CD4-positive, alpha-beta T cell (primary cell): ENCODE measurements at regions not wholly inside any gene's neighbourhood (a gene's known extent, or its start where the extent isn't known, plus 50 kb on each side); places are given as distances from the start of the nearest gene placed in this dataset.

Experiments used
- ATAC-seq: fragments of 200-7000 bp; cut with Tn5 transposase; one replicate; pipeline ENCODE4 v1.10.0; 2022; ENCODE audit warnings: mild to moderate bottlenecking; ENCODE audit not compliant: poor library complexity
- CTCF ChIA-PET: fragments of 350-600 bp; sonication (Branson Sonifier 250); formaldehyde crosslinking; loops from one replicate; lab custom pipeline; 2021; ENCODE audit warnings: antibody characterized with exemption, inconsistent platforms; lab: Charles Lee
- POLR2A ChIA-PET: fragments of 350-600 bp; sonication (Branson Sonifier 250); formaldehyde crosslinking; loops from one replicate; lab custom pipeline; 2021; ENCODE audit warnings: antibody characterized with exemption, inconsistent platforms; lab: Charles Lee
- DNase-seq, 14 experiments: peaks; one replicate each; pipeline ENCODE4 v3.0.0-alpha.2; 2013 to 2020; ENCODE audit warnings: mixed read lengths in 2 of 14
- H3K27ac ChIP-seq, 2 donors: one replicate each; pipeline versions ENCODE4 v1.5.1 to v1.7.0; 2013; ENCODE audit warnings: low read length in 2 of 2, low read depth in 1 of 2, mild to moderate bottlenecking in 1 of 2
- H3K27me3 ChIP-seq, 2 experiments: 1 replicate in 1 of 2; 2 replicates in 1 of 2; pipeline versions ENCODE4 v1.6.1 to v1.7.0; 2013; ENCODE audit warnings: low read length in 2 of 2, control low read depth in 1 of 2, mild to moderate bottlenecking in 1 of 2, moderate library complexity in 1 of 2; ENCODE audit not compliant: insufficient read depth in 2 of 2, control insufficient read depth in 1 of 2
- H3K36me3 ChIP-seq: one replicate; pipeline ENCODE4 v1.6.1; 2013; ENCODE audit warnings: low read length, control low read depth; ENCODE audit not compliant: insufficient read depth
- H3K4me1 ChIP-seq: one replicate; pipeline ENCODE4 v1.6.1; 2013; ENCODE audit warnings: low read length, control low read depth; ENCODE audit not compliant: insufficient read depth
- H3K4me3 ChIP-seq: one replicate; pipeline ENCODE4 v1.5.1; 2013; ENCODE audit warnings: mild to moderate bottlenecking, low read length, moderate library complexity
- H3K9me3 ChIP-seq, 2 experiments: 1 replicate in 1 of 2; 2 replicates in 1 of 2; pipeline versions ENCODE4 v1.6.1 to v1.7.0; 2013; ENCODE audit warnings: low read length in 2 of 2, mild to moderate bottlenecking in 2 of 2, control low read depth in 1 of 2, moderate library complexity in 1 of 2; ENCODE audit not compliant: control insufficient read depth in 1 of 2, insufficient read depth in 1 of 2
- H3K27ac Mint-ChIP-seq: one replicate; pipeline ENCODE4 v1.8.0; 2020; ENCODE audit warnings: mixed read lengths
- H3K27me3 Mint-ChIP-seq: one replicate; pipeline ENCODE4 v1.8.0; 2021; ENCODE audit warnings: mixed read lengths
- H3K36me3 Mint-ChIP-seq: one replicate; pipeline ENCODE4 v1.8.0; 2021; ENCODE audit warnings: low read depth, mixed read lengths
- H3K4me1 Mint-ChIP-seq: one replicate; pipeline ENCODE4 v1.8.0; 2021; ENCODE audit warnings: low read depth, mixed read lengths
- H3K4me3 Mint-ChIP-seq: one replicate; pipeline ENCODE4 v1.8.0; 2020; ENCODE audit warnings: mild to moderate bottlenecking, mixed read lengths
- H3K9me3 Mint-ChIP-seq: one replicate; pipeline ENCODE4 v1.8.0; 2020; ENCODE audit warnings: mixed read lengths
- intact Hi-C, 2 experiments: fragments of 100-400 bp; cut with DNase I in 1 of 2; cut with micrococcal nuclease in 1 of 2; formaldehyde crosslinking; loops; one replicate each; pipeline versions ENCODE4 v1.15.1 to v1.9.0; 2023 to 2025; cut with DNase I, micrococcal nuclease
- TF ChIP-seq, protein P1 (sequence below): fragments of 200-600 bp; IDR thresholded peaks from one replicate; pipeline ENCODE4 v1.8.0; 2022; ENCODE audit warnings: antibody characterized with exemption, mild to moderate bottlenecking

DNA sequence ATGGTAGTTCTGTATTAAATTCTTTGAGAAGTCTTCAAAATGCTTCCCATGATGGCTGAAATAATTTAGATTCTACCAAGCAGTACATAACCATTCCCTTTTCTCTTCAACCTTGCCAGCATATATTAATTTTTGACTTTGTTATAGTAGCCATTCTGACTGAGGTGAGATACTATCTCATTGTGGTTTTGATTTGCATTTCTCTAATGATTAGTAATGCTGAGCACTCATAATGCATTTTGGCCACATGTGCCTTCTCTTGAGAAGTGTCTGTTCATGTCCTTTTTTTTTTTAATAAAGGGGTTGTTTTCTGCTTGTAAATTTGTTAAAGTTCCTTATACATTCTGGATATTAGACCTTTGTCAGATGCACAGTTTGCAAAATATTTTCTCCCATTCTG, 173.9 kb downstream of the CALCRL start:
- no peak overlapping the region for H3K27ac ChIP-seq
- Mint-ChIP-seq H3K27ac (no peak overlapping the region), H3K9me3 (no peaks in the 10 kb centered on the region), H3K36me3 (no peaks in the 10 kb centered on the region), H3K27me3 (no peaks in the 10 kb centered on the region), H3K4me3 (no peak overlapping the region), H3K4me1 (no peaks in the 10 kb centered on the region)
- CTCF ChIA-PET: no interaction called here
- no peaks in the 10 kb centered on the region for H3K36me3 ChIP-seq
- H3K4me3 ChIP-seq: no peak overlapping the region
- TF ChIP-seq, protein P1, sequence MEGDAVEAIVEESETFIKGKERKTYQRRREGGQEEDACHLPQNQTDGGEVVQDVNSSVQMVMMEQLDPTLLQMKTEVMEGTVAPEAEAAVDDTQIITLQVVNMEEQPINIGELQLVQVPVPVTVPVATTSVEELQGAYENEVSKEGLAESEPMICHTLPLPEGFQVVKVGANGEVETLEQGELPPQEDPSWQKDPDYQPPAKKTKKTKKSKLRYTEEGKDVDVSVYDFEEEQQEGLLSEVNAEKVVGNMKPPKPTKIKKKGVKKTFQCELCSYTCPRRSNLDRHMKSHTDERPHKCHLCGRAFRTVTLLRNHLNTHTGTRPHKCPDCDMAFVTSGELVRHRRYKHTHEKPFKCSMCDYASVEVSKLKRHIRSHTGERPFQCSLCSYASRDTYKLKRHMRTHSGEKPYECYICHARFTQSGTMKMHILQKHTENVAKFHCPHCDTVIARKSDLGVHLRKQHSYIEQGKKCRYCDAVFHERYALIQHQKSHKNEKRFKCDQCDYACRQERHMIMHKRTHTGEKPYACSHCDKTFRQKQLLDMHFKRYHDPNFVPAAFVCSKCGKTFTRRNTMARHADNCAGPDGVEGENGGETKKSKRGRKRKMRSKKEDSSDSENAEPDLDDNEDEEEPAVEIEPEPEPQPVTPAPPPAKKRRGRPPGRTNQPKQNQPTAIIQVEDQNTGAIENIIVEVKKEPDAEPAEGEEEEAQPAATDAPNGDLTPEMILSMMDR: no peak
- DNase-seq: no peak
- intact Hi-C loops: no loop called here
- POLR2A ChIA-PET: no interaction called here
- no peak for ATAC-seq
- no peaks in the 10 kb centered on the region for H3K9me3 ChIP-seq
- no peaks in the 10 kb centered on the region for H3K27me3 ChIP-seq
- no peaks in the 10 kb centered on the region for H3K4me1 ChIP-seq

DNA sequence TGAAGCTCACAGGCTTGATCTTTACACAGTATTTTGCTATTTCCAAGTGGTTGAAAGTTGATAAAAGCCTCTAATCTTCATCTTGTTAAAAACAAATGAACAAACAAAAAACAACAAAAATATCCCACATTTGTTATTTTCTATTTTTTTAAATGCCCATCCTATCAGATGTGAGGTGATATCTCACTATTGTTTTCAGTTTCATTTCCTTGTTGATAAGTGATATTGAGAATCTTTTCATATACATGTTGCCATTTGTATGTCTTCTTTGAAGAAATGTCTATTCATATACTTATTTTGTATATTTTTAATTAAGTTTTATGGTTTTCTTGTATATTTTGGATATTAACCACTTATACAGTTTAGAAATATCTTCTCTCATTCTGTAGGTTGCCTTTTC, 175.8 kb downstream of the CALCRL start:
- no peaks in the 10 kb centered on the region for H3K27me3 Mint-ChIP-seq
- H3K4me1 Mint-ChIP-seq: no peaks in the 10 kb centered on the region
- no peaks in the 10 kb centered on the region for H3K27me3 ChIP-seq
- H3K4me1 ChIP-seq: no peaks in the 10 kb centered on the region
- no peaks in the 10 kb centered on the region for H3K9me3 Mint-ChIP-seq
- H3K27ac Mint-ChIP-seq: no peak overlapping the region
- ChIA-PET POLR2A (no interaction called here), CTCF (no interaction called here)
- intact Hi-C loops: no loop called here
- DNase-seq (no peak), ATAC-seq (no peak)
- no peak overlapping the region for H3K27ac ChIP-seq
- H3K4me3 ChIP-seq: no peak overlapping the region
- no peak overlapping the region for H3K4me3 Mint-ChIP-seq
- no peaks in the 10 kb centered on the region for H3K36me3 Mint-ChIP-seq
- H3K9me3 ChIP-seq: no peaks in the 10 kb centered on the region
- TF ChIP-seq, protein P1: no peak
- no peaks in the 10 kb centered on the region for H3K36me3 ChIP-seq

DNA sequence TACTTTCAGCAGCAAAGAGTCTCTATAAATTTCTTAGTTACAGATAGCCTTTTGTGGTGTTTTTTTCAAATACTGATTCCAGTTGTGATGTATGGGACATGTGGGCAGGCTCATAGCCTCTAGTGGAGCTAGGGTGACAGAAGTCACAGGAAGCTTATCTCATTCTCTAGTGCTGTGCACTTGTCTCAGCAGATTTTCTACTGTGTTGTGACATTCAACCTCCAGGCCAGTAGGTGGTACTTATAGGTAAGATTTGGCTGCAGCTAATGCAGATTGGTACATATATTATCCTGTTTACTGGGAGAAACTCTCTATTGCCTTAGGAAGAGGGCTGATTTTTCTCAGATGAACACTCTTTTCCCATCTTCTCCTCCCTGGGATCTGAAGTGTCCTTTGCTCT, 176.2 kb downstream of the CALCRL start:
- Histone ChIP-seq H3K4me1 (no peaks in the 10 kb centered on the region), H3K27ac (no peak overlapping the region), H3K27me3 (no peaks in the 10 kb centered on the region), H3K4me3 (no peak overlapping the region), H3K36me3 (no peaks in the 10 kb centered on the region), H3K9me3 (no peaks in the 10 kb centered on the region)
- no peaks in the 10 kb centered on the region for H3K27me3 Mint-ChIP-seq
- TF ChIP-seq, protein P1: no peak
- ATAC-seq (no peak), DNase-seq (no peak)
- H3K4me3 Mint-ChIP-seq: no peak overlapping the region
- no peak overlapping the region for H3K27ac Mint-ChIP-seq
- intact Hi-C loops: no loop called here
- no peaks in the 10 kb centered on the region for H3K36me3 Mint-ChIP-seq
- H3K4me1 Mint-ChIP-seq: no peaks in the 10 kb centered on the region
- ChIA-PET POLR2A (no interaction called here), CTCF (no interaction called here)
- no peaks in the 10 kb centered on the region for H3K9me3 Mint-ChIP-seq
